CD4-positive, CD25-positive, alpha-beta regulatory T cell (primary cell): ENCODE measurements at regions not wholly inside any gene's neighbourhood (a gene's known extent, or its start where the extent isn't known, plus 50 kb on each side); places are given as distances from the start of the nearest gene placed in this dataset.
A peak's percentile ranks its signal among the peaks of the same experiment; 100 is the strongest.
"Not testable (repeated sequence)": the region's sequence is repeated elsewhere in the genome, so short reads cannot be mapped to it uniquely, and the experiment has no call there.

Experiments used
- ATAC-seq, 2 donors: fragments of 150-1000 bp; cut with Tn5 transposase; one replicate each; pipeline ENCODE4 v1.10.0; 2021; ENCODE audit warnings: low read depth in 2 of 2, moderate number of reproducible peaks in 2 of 2, moderate library complexity in 1 of 2
- DNase-seq, 3 donors: peaks; one replicate each; pipeline versions ENCODE4 v3.0.0 to v3.0.0-alpha.2; 2012 to 2022; ENCODE audit warnings: mixed read lengths in 1 of 3
- H3K27ac ChIP-seq: one replicate; pipeline ENCODE4 v1.7.0; 2013; ENCODE audit warnings: mild to moderate bottlenecking, low read length; ENCODE audit not compliant: insufficient read depth, poor library complexity, severe bottlenecking
- H3K27me3 ChIP-seq: one replicate; pipeline ENCODE4 v1.7.0; 2013; ENCODE audit warnings: low read length; ENCODE audit not compliant: control insufficient read depth, insufficient read depth
- H3K36me3 ChIP-seq: one replicate; pipeline ENCODE4 v1.7.0; 2013; ENCODE audit warnings: mild to moderate bottlenecking, low read length, moderate library complexity; ENCODE audit not compliant: control insufficient read depth, insufficient read depth
- H3K4me1 ChIP-seq: 2 replicates; pipeline ENCODE4 v1.7.0; 2013; ENCODE audit warnings: mild to moderate bottlenecking, low read length; ENCODE audit not compliant: insufficient read depth, control insufficient read depth, poor library complexity, severe bottlenecking
- H3K4me3 ChIP-seq: one replicate; pipeline ENCODE4 v1.7.0; 2013; ENCODE audit warnings: low read depth, mild to moderate bottlenecking, low read length, moderate library complexity
- H3K9me3 ChIP-seq, 2 experiments: 1 replicate in 1 of 2; 2 replicates in 1 of 2; pipeline ENCODE4 v1.7.0; 2013; ENCODE audit warnings: low read length in 2 of 2, mild to moderate bottlenecking in 1 of 2, moderate library complexity in 1 of 2; ENCODE audit not compliant: control insufficient read depth in 2 of 2
- H3K27ac Mint-ChIP-seq, 3 donors: one replicate each; pipeline ENCODE4 v1.8.0; 2020 to 2022; ENCODE audit warnings: mild to moderate bottlenecking in 3 of 3, mixed read lengths in 3 of 3, moderate library complexity in 2 of 3
- H3K27me3 Mint-ChIP-seq: one replicate; pipeline ENCODE4 v1.8.0; 2022; ENCODE audit warnings: mild to moderate bottlenecking, mixed read lengths
- H3K36me3 Mint-ChIP-seq: one replicate; pipeline ENCODE4 v1.8.0; 2020; ENCODE audit warnings: mixed read lengths
- H3K4me1 Mint-ChIP-seq, 4 donors: one replicate each; pipeline ENCODE4 v1.8.0; 2020 to 2022; ENCODE audit warnings: mixed read lengths in 4 of 4, mild to moderate bottlenecking in 1 of 4
- H3K4me3 Mint-ChIP-seq, 4 donors: one replicate each; pipeline ENCODE4 v1.8.0; 2020 to 2022; ENCODE audit warnings: mild to moderate bottlenecking in 4 of 4, mixed read lengths in 4 of 4, moderate library complexity in 3 of 4
- H3K9me3 Mint-ChIP-seq, 7 donors: one replicate each; pipeline ENCODE4 v1.8.0; 2020 to 2022; ENCODE audit warnings: mixed read lengths in 7 of 7, mild to moderate bottlenecking in 3 of 7, moderate library complexity in 2 of 7

DNA sequence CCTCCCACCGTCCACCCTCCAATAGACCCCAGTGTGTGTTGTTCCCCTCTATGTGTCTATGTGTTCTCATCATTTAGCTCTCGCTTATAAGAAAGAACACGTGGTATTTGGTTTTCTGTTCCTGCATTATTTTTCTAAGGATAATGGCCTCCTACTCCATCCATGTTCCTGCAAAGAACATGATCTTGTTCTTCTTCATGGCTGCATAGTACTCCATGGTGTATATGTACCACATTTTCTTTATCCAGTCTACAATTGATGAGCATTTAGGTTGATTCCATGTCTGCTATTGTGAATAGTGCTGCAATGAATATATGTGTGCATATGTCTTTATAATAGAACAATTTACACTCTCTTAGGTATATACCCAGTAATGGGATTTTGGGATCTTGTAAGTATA, 219.3 kb downstream of the FAM43A start:
- not testable (repeated sequence) for H3K27ac ChIP-seq, DNase-seq, H3K27me3 ChIP-seq, H3K4me1 Mint-ChIP-seq, H3K36me3 Mint-ChIP-seq, H3K4me1 ChIP-seq, H3K9me3 ChIP-seq, ATAC-seq, H3K4me3 Mint-ChIP-seq, H3K4me3 ChIP-seq, H3K36me3 ChIP-seq
- peak overlapping the region in 1 of 3 donors; percentile 29 for H3K27ac Mint-ChIP-seq
- H3K27me3 Mint-ChIP-seq, result peaks cover 24% of the 10 kb centered on the region
- H3K9me3 Mint-ChIP-seq, result peaks cover 0 to 14% (median 4%) of the 10 kb centered on the region in 7 donors

DNA sequence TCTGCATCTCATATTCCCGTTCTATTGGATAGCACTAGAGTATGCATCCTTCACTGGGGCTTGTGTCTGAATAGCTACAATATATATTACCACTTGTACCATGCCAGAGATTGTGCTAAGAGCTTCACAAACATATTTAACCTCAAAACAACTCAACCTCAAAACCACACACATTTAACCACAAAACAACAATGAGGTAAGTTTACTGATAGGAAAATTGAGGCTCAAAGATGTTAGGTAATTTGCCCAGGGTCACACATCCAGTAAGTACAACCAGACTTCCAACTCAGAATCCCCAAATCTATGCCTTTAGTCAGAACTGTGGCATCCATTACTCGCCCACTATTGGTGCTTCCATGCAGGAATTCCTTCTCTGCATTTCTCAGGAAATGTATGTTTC, 220.0 kb downstream of the FAM43A start:
- no peak for ATAC-seq
- Histone ChIP-seq H3K9me3 (no peaks in the 10 kb centered on the region), H3K27me3 (peaks cover 5% of the 10 kb centered on the region), H3K4me1 (no peaks in the 10 kb centered on the region), H3K4me3 (no peak overlapping the region), H3K27ac (no peak overlapping the region), H3K36me3 (no peaks in the 10 kb centered on the region)
- peaks cover 1% of the 10 kb centered on the region for H3K36me3 Mint-ChIP-seq
- H3K27ac Mint-ChIP-seq, result no peak overlapping the region
- no peak for DNase-seq
- H3K27me3 Mint-ChIP-seq, result peaks cover 24% of the 10 kb centered on the region
- no peaks in the 10 kb centered on the region for H3K4me1 Mint-ChIP-seq
- peaks cover 0 to 7% (median 2%) of the 10 kb centered on the region in 7 donors for H3K9me3 Mint-ChIP-seq
- H3K4me3 Mint-ChIP-seq, result no peak overlapping the region

DNA sequence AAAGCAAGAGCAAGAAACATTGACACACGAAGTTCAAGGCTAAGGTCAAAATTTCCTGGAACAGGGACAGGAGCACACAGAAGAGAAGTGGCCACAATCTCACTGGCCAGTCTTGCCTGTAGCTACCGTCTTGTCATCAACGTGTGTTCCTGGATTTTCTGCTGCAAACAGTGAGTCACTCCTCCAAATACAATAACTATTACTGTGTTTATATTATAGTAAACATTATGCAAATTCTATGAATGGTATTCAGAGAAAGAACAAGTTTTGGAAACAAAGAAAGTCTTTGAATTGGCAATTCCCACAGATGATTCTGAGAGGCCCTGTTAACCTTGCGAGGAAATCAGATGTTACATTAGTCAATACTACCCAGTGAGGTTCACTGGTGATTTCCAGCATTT, 220.5 kb downstream of the FAM43A start:
- ATAC-seq (no peak), DNase-seq (no peak)
- Mint-ChIP-seq H3K27me3 (peaks cover 25% of the 10 kb centered on the region), H3K9me3 (peaks cover 0 to 5% (median 2%) of the 10 kb centered on the region in 7 donors), H3K27ac (no peak overlapping the region), H3K4me1 (no peaks in the 10 kb centered on the region), H3K36me3 (no peaks in the 10 kb centered on the region), H3K4me3 (no peak overlapping the region)
- Histone ChIP-seq H3K27ac (no peak overlapping the region), H3K9me3 (no peaks in the 10 kb centered on the region), H3K4me3 (no peak overlapping the region), H3K36me3 (no peaks in the 10 kb centered on the region), H3K27me3 (peaks cover 2% of the 10 kb centered on the region), H3K4me1 (no peaks in the 10 kb centered on the region)

- Histone ChIP-seq H3K9me3 (no peaks in the 10 kb centered on the region), H3K27ac (no peak overlapping the region), H3K36me3 (no peaks in the 10 kb centered on the region), H3K4me1 (no peaks in the 10 kb centered on the region), H3K4me3 (no peak overlapping the region), H3K27me3 (no peaks in the 10 kb centered on the region)
- H3K4me1 Mint-ChIP-seq, result no peaks in the 10 kb centered on the region
- peaks cover 0 to 4% (median 0%) of the 10 kb centered on the region in 7 donors for H3K9me3 Mint-ChIP-seq
- H3K36me3 Mint-ChIP-seq, result no peaks in the 10 kb centered on the region
- no peak overlapping the region for H3K27ac Mint-ChIP-seq
- H3K27me3 Mint-ChIP-seq, result peaks cover 25% of the 10 kb centered on the region
- H3K4me3 Mint-ChIP-seq, result no peak overlapping the region
- DNase-seq (peak in 1 of 3 donors; percentile 15), ATAC-seq (no peak)
Observed at GRCh38 chr3:194906970-194907629, 221.4 kb downstream of the FAM43A start.

DNA sequence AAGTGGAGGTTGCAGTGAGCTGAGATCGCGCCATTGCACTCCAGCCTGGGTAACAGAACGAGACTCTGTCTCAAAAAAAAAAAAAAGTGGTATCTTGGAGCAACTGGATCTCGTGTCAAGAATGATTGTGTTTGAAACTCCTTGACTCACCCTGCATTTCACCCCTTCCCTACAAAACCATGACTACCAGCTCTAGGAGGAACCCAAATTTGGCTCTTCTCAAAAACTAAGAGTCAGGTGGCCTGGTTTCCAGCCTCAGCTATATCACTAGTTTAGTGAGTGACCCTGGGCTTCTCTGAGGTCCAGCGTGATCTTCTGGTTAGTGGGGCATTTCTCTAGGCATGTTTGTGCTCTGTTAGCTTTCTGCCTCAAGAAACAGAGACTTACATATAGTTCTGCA, 222.1 kb downstream of the FAM43A start:
- no peaks in the 10 kb centered on the region for H3K9me3 ChIP-seq
- ATAC-seq (no peak), DNase-seq (no peak)
- Mint-ChIP-seq H3K27ac (no peak overlapping the region), H3K27me3 (peaks cover 21% of the 10 kb centered on the region), H3K4me1 (no peaks in the 10 kb centered on the region), H3K9me3 (peaks cover 0 to 4% (median 0%) of the 10 kb centered on the region in 7 donors), H3K36me3 (no peaks in the 10 kb centered on the region), H3K4me3 (no peak overlapping the region)
- H3K27ac ChIP-seq, result no peak overlapping the region
- H3K27me3 ChIP-seq, result no peaks in the 10 kb centered on the region
- H3K4me1 ChIP-seq, result no peaks in the 10 kb centered on the region
- H3K4me3 ChIP-seq, result no peak overlapping the region
- no peaks in the 10 kb centered on the region for H3K36me3 ChIP-seq

DNA sequence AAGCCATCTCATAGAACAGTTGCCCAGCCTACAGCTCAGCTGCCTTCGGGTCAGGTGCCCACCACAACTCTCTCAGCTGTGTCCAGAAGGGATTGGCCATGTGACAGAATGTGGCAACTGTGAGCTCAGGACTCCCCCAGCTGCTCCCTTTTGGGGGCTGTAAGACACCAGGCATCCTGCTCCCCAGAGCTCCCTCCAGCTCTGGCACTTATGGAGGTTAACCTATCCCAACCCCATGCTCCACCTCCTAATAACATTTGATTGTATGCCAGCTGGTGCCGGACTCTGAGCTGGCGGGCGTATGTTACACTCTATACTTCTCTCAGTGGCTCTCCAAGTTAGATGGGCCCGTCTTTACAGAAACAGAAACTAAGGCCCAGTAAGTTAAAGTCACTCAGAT, 222.8 kb downstream of the FAM43A start:
- Mint-ChIP-seq H3K4me3 (no peak overlapping the region), H3K27ac (no peak overlapping the region), H3K9me3 (peaks cover 0 to 4% (median 0%) of the 10 kb centered on the region in 7 donors), H3K4me1 (no peaks in the 10 kb centered on the region), H3K27me3 (peaks cover 22% of the 10 kb centered on the region), H3K36me3 (no peaks in the 10 kb centered on the region)
- Histone ChIP-seq H3K27me3 (peaks cover under 1% of the 10 kb centered on the region), H3K9me3 (no peaks in the 10 kb centered on the region), H3K4me3 (no peak overlapping the region), H3K4me1 (no peaks in the 10 kb centered on the region), H3K27ac (no peak overlapping the region), H3K36me3 (no peaks in the 10 kb centered on the region)
- no peak for ATAC-seq
- no peak for DNase-seq

DNA sequence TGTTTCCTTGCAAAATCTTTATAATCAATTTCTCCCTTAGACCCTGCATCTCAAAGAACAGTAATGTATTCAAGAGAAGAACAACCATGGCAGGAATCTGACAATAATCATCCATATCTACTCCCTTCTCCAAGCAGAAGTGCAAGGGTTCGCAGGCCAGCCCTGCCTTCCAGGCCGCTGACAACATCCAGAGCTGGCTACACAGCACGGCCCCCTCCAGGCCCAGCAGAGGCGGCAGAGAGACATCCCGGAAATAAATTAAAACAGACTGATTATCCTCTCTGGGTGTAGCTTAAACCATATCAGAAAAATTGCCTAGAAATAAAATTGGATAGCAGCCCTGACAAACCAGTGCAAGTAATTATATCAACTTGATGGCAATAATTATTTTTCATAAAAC, 223.3 kb downstream of the FAM43A start:
- Histone ChIP-seq H3K4me1 (no peaks in the 10 kb centered on the region), H3K9me3 (no peaks in the 10 kb centered on the region), H3K27me3 (peaks cover 2% of the 10 kb centered on the region), H3K27ac (no peak overlapping the region), H3K36me3 (no peaks in the 10 kb centered on the region), H3K4me3 (no peak overlapping the region)
- Mint-ChIP-seq H3K36me3 (no peaks in the 10 kb centered on the region), H3K27me3 (peaks cover 19% of the 10 kb centered on the region), H3K4me3 (no peak overlapping the region), H3K27ac (no peak overlapping the region), H3K9me3 (peaks cover 0 to 4% (median 0%) of the 10 kb centered on the region in 7 donors), H3K4me1 (no peaks in the 10 kb centered on the region)
- no peak for DNase-seq
- ATAC-seq, result no peak

DNA sequence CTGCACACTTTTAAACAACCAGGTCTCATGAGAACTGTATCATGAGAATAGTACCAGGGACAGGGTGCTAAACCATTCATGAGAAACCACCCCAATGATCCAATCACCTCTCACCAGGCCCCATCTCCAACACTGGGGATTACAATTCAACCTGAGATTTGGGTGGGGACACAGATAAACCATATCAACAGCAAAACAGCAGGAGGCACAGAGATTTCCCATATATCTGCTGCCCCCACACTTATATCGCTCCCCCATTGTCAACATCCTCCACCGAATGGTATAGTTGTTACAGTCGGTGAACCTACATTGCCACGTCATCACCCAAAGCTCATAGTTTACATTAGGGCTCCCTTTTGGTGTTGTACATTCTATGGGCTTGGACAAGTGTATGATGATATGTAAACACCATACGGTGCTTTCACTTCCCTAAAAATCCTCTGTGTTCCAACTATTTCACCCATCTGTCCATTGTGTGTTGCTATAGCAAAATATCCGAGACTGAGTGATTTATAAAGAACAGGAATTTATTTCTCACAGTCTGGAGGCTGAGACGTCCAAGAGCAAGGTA, 224.8 kb downstream of the FAM43A start:
- Mint-ChIP-seq H3K4me3 (no peak overlapping the region), H3K36me3 (no peaks in the 10 kb centered on the region), H3K4me1 (no peaks in the 10 kb centered on the region), H3K9me3 (peaks cover 0 to 4% (median 0%) of the 10 kb centered on the region in 7 donors), H3K27me3 (peaks cover 26% of the 10 kb centered on the region), H3K27ac (no peak overlapping the region)
- Histone ChIP-seq H3K27ac (no peak overlapping the region), H3K9me3 (no peaks in the 10 kb centered on the region), H3K27me3 (peaks cover 2% of the 10 kb centered on the region), H3K4me1 (no peaks in the 10 kb centered on the region), H3K36me3 (no peaks in the 10 kb centered on the region), H3K4me3 (no peak overlapping the region)
- DNase-seq, result no peak
- no peak for ATAC-seq
